GM13976 (cell line): ENCODE measurements at regions not wholly inside any gene's neighbourhood (a gene's known extent, or its start where the extent isn't known, plus 50 kb on each side); places are given as distances from the start of the nearest gene placed in this dataset.

Experiments
- DNase-seq: peaks from one replicate; pipeline ENCODE4 v3.0.0; 2012; ENCODE audit warnings: low spot score
- CTCF ChIP-seq: IDR thresholded peaks from 2 replicates; pipeline ENCODE4 v1.5.1; 2012; ENCODE audit warnings: borderline replicate concordance, mild to moderate bottlenecking; ENCODE audit not compliant: insufficient read depth; ENCODE audit errors: extremely low read depth, missing control alignments, control extremely low read depth
- in situ Hi-C: fragments of 300-500 bp; cut with MboI; formaldehyde crosslinking; loops from one replicate; pipeline ENCODE4 v1.12.0; 2022; ENCODE audit warnings: low sequenced_read_pairs, mixed read lengths, inconsistent platforms; ENCODE audit not compliant: unreplicated experiment

DNA sequence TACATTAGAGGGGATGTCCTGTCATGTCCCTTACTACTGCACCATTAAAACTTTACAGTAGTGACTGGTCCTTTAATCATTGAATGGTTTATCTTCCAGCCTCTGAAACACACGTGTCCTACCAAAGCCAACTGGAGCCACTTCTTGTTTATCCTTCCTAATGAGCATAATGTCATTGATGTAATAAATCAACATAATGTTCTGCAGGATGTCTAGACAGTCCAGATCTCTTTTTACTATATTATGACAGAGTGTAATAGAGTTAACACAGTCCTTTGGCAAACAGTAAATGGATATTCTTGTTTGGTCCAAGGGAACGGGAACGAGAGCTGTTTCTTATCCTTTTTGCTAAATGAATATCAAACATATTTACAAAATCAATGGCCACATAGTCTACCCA, 88.1 kb upstream of the PTPRD start:
- in situ Hi-C loops = no loop called here
- DNase-seq = no peak
- no peak for TF ChIP-seq CTCF

GRCh38 chr9:10701906-10702305, 89.1 kb upstream of the PTPRD start:
- DNase-seq = no peak
- in situ Hi-C loops = no loop called here
- TF ChIP-seq CTCF = no peak

- TF ChIP-seq CTCF = no peak
- DNase-seq = no peak
- in situ Hi-C loops = no loop called here
These were observed 90.3 kb upstream of the PTPRD start for GRCh38 chr9:10703139-10703538.

DNA sequence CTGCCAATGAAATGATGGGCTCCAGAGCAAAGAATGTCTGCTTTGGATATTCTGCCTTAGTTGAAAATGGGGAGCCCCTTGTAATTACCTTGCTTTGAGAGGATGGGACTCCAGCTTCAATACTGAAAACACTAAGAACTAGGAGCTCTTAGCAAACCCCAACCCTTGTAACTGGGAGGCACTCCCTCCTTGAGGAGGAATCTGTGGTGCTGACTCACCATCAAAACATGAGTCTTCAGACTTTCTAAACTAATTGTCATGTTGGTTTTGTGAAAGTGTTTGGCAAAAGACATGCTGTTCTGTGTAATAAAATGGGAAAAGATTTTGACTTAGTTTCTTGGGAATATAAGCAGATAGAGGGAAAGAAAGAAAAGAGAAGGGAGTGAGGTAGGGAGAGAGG, 91.9 kb upstream of the PTPRD start:
- TF ChIP-seq CTCF = no peak
- DNase-seq = no peak

GRCh38 chr9:10705383-10705782, 92.6 kb upstream of the PTPRD start:
- in situ Hi-C loops = no loop called here
- no peak for DNase-seq
- TF ChIP-seq CTCF = no peak

More for the DNA sequence above, 91.9 kb upstream of the PTPRD start:
- in situ Hi-C loops = no loop called here

- in situ Hi-C loops = no loop called here
- no peak for TF ChIP-seq CTCF
- no peak for DNase-seq
These were observed 94.0 kb upstream of the PTPRD start for GRCh38 chr9:10706788-10707187.

GRCh38 chr9:10721301-10721700, 108.5 kb upstream of the PTPRD start:
- in situ Hi-C loops = no loop called here
- no peak for TF ChIP-seq CTCF

More at GRCh38 chr9:10721301-10721700, 108.5 kb upstream of the PTPRD start:
- DNase-seq = no peak
